SKM-1 (cell line): ENCODE measurements at regions not wholly inside any gene's neighbourhood (a gene's known extent, or its start where the extent isn't known, plus 50 kb on each side); places are given as distances from the start of the nearest gene placed in this dataset.
"Not testable (repeated sequence)": the region's sequence is repeated elsewhere in the genome, so short reads cannot be mapped to it uniquely, and the experiment has no call there.

ENCODE experiments used
- DNase-seq: peaks from one replicate; lab custom pipeline; 2025; ENCODE audit not compliant: unreplicated experiment; lab: John Stamatoyannopoulos, UW

DNA sequence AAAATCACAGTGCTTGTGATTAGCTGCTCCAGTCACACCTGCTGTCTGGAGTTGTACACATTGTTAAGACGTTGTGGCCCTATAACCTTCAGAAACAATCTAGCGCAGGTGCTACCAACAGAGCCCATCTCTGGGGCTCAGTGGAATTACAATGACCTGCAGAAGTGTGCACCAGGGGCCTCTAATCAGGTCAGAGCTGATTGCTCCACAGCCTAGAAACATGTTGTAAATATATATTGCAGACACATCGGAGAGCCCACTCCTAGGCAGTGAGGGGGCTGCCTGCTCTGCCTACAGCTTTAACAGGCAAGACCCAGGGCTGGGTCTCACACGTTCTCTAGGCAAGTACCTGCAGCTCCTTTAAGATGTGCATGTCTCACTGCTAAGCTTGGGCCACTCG, 302.0 kb downstream of the SIPA1L2 start:
- no peak for DNase-seq

DNA sequence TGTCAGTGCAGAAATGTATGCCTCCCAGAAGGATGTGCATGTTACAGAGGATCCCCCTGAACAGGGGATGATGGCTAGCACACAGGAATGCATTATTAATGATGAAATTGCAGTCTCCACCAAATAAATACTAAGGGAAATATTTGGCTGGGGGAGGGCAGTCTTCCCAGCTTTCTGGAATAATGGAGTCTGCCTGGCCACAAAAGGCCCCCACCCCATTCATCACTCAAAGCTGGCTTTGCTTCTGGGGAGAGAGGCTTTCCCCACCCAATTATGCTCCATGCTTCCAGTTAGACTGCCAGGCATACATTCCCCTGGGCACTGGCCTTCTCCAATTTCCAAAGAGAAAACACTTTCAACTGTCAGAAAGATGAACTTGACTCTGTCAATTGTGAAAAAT, 302.7 kb downstream of the SIPA1L2 start:
- DNase-seq: no peak

DNA sequence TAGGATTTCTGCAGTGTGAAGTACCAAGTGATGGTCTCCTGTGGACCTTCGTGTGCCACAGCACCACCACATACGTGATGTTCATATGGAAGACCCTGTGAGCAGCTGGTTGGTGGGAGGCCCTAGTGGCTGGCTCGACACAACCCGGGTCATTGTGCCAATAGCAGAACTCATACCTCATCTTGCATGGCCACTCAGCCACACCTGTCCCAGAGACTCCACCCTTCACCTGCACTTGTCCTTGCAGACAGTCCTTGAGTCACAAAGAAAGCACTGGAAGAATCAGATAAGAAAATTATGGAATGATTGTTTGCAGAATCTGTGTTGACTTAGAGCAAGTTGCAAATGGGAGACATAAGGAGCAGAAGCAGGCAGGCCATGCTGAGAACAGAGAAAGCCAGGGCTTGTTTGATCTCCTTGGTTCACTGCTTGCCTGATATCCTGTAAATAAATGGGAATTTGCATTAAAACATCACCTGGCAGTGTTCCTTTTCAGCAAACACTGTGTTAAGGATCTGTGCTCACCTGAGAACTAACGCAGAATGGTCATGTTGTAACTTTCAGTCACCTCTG, 307.7 kb downstream of the SIPA1L2 start:
- no peak for DNase-seq

DNA sequence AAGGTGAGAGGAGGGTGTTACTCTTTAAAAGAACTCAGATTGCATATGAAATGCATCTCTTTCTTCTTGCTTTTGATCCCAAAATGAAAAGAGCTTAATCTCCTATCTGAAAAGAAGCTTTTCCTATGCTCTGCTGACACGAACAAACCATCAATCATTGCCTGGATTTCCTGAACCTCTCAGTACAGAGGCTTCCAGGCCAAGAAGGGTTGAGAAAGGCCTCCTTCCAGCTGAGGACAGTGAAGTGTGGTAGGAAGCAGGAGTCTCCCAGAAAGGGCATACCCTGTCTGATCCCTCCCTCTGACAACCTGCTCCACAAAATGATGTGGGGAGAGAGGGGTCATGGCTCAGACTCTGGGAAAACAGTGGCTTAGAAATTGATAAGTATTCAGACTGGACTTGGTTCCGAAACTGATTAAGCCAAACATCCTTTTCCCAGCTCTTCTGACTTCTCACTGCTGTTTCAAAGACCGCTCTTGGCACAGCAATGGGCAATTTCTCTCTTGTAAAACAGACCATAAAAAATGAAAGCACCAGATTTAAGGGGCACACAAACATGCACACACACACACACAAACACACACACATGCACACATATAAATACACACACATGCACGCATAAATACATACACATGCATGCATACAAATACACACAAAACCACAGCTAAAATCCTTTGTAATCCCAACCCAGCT, 310.3 kb downstream of the SIPA1L2 start:
- DNase-seq: no peak

DNA sequence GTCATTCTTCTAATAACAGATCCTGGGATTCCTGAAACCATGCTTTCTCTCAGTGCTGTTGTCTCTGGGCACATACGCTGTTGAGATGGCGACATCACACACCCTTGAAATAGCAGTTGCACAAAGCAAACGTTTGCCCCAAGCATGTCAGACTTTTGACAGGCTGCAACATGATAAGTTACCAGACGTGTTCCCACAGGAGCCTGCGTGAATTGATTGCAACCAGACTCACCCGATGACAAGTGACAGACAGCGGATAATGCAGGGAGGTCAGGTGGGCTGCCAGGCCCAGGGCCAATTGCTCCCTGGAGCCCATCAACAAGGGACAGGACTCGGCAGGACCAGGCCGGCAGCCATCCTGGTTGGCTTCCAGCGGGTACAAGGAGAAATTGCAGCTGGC, 310.9 kb downstream of the SIPA1L2 start:
- DNase-seq: no peak

DNA sequence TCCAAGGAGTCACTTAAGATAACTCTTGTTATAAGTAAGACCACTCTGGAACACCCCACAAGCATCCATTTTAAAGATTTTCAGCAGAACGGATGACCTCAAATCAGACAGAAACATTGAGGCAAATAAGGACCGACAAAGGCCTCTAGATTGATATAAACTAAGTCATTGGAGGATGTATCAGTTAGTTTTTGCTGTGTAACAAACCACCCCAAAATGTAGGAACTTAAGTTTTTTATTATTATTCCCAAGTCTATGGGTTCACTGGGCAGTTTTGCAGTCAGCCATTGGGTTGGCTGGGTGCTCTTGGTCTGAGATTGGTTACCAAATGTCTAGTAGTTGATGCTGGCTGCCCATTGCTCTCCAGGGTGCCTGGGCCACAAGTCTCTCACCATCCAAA, 311.8 kb downstream of the SIPA1L2 start:
- no peak for DNase-seq

DNA sequence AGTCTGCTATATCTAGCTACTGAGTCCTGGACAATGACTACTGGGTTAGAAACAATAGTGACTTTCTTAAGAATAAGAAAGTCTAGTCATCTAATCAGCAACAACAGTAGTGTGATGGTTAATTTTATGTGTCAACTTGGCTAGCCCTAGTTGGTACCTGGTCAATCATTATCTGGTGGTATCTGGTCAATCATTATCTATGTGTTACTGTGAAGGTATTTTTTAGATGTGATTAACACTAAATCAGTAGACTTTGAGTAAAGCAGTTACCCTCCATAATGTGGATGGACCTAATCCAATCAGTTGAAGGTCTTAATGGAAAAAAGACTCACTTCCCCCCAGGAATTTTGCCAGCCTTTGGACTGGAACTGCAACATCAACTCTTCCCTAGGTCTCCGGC, 312.6 kb downstream of the SIPA1L2 start:
- DNase-seq: no peak

DNA sequence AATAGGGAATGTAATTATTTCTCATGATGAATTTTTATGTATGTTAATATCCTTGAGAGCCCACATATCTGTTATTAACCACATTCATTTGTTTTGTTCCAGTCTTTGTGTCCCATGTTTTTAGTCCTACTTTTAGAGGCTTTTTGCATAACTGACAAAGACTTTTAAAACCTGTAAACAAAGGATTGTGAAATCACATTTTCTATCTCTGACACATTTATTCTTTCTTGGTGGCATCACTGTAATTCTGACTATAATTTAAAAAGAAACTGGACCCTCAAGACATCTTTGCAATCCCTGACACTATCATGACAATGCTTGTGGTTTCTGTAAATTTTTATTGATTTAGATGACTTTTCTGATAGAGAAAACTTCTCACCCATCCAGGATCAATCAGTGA, 313.1 kb downstream of the SIPA1L2 start:
- DNase-seq: no peak

DNA sequence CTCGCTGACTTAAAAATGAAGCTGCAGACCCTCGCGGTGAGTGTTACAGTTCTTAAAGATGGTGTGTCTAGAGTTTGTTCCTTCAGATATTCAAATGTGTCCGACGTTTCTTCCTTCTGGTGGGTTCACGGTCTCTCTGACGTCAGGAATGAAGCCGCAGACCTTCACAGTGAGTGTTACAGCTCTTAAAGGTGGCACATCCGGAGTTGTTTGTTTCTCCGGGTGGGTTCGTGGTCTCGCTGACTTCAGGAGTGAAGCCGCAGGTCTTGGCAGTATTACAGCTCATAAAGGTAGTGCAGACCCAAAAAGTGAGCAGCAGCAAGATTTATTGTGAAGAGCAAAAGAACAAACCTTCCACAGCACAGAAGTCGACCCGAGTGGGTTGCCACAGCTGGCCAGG, 316.1 kb downstream of the SIPA1L2 start:
- DNase-seq: not testable (repeated sequence)

DNA sequence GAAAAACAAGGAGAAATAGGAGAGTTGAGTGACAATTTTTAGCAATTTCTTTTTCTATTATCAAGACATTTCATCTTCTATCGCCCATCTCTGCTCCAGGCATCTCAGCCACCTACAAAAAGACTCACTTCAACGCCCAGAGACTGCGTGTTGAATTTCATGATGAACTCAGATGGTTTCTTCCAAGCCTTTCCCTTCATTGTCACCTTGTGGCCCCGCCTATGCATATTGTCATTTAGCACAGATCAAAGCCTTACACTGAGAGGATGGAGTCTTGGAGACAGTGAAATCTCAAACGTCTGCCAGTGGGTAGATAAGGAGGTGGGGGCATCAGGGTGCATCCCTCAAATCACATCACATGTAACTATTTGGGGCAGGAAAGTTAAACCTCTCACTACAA, 319.4 kb downstream of the SIPA1L2 start:
- DNase-seq: no peak

DNA sequence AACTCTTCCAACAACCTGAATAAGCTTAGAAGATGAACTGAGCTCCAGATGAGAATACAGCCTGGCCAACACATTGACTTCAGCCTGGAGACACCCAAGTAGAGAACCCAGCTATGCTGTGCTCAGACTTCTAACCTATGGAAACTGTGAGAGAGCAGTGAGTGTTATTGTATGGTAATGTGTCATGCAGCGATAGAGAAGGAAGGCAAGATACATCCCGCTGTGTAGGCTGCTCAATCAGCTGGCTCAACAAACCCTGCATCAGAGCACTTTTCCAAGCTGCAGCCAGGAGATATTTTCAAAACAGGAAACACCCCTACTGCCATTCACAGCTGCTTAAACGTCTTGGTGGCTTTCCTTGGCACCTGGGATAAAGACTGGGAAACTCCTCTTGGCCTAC, 321.3 kb downstream of the SIPA1L2 start:
- DNase-seq: no peak

DNA sequence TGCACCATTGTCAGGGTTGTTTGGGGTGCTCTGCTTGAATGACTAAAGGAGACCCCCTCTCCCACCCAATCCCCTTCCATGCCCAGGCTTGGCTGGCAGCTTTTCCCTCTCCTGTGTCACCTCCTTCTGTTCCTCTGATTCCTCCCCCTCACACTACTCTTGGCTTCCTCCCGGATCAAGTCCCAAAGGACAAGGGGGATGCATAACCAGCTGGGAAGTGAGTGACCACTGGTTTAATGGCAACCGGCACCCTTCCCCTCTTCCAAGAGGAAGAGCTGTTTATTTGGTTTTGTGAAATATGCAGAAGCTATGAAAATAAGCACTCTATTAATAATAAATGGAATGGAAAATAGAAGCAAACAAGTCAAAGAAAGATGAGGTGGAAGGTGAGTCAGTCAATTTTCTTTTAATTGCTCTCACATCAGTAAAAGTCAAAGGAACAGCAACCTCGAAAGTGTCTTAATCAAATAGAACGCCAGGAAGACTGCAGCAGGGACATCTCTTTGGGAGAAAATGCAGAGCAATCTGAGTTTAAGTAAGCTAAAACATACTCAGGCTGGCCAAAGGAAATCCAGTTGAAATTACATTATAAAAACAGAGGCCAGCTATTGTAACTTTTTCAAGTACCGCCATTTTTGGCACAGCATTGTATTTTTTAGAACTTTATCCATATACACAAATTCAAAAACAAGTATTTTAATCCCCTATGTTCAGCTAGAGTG, 322.5 kb downstream of the SIPA1L2 start:
- no peak for DNase-seq

DNA sequence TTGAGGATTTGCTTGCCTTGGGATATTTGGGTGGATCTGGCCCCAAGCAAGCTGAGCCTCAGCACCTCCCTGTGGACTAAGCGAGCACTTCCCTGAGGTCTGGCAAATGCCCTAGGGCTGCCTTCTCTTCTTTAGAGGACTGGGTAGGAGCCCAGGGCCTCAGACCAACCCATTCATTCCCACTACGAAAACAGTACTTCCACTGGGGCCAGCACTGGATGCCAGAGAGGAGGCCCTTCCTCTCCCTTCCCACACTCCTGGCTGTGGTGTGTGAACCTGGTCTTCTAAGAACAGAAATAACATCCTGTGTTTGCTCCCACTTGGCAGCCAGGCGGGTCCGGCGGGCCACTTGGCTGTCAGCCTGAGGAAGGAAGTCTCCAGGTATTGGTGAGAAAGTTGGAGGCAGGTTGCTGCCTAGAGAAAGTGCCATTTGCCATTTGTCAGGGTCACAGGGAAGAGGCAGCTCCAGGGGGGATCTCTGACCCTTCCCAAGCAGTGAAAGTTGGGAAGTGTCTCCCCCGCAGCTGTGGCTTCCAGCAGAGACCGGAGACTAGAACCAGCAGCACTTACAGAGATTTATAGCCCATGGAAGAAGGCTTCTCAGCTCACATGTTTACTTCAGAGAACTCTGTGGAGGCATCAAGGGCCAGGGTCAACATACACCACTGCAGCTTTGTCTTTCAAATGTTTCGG, 323.5 kb downstream of the SIPA1L2 start:
- DNase-seq: no peak

DNA sequence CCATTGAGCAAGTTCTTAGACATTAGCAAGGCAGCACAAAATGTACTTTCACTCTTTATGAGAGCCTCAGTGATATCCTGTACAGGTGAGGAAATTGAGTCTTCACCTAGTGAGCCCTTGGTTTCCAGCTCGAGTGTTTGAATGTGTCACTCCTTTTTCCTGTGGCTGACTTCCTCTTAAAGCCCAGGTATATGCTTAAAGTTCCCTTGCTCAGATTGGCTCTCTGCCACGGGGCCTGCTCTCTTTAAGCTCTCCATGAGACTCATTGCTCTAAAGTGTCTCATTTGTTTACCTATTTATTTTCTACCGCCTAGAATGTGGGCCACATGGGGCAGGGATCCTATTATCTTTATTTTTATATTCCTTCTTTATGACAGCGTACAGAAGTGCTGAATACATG, 324.9 kb downstream of the SIPA1L2 start:
- DNase-seq: no peak

DNA sequence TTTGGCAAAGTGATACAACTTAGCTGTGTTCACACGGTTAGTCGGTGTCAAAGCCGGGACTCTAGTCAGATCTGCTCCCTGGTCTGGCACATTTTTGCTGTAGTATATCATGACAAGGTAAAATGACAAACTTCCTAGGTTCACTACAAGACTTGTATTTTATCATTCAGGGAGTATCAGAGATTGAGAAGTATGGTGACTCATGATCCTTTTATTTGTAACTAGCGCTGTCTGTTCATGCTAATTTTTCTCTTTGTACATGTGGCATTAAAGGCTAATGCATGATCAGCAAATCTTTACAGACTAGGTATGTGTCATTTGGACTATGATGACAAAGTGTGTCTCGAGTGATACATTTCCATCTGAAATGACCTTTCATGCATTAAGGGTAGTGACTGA, 326.7 kb downstream of the SIPA1L2 start:
- DNase-seq: no peak

DNA sequence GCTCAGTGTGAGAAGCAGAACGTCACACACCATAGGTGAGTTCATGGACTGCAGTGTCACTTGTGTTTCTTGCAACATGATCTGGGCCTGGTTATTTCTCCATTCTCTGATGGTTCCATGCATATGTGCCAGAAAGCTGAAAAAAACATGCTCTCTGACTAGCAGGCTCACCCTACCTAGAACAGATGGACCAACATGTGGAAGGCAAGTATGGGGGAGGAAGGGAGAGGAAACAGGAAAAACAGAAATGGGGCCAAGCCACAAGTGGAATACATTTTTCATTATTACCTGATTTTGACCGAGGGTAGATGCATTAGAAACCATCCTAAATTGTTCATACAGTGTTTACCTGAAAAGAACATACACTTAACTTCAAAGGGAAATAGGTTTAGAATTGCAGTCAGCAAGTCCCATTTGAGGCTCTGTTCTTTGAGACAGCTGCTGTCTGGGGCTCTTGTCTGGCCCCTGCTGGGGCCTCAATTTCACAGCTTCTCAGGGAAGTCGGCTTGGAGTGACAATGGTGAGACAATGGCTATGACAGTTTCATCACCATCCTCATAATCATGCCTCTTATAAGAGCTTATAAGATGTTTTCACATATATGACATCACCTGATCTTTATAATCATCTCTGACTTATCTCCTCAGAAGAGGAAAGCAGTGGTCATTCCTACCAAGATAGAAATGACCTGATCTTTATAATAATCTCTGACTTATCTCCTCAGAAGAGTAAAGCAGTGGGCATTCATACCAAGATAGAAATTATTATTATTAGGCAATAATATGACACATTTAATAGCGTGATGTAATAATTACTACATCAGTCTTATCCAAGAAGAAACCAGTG, 327.3 kb downstream of the SIPA1L2 start:
- DNase-seq: no peak

DNA sequence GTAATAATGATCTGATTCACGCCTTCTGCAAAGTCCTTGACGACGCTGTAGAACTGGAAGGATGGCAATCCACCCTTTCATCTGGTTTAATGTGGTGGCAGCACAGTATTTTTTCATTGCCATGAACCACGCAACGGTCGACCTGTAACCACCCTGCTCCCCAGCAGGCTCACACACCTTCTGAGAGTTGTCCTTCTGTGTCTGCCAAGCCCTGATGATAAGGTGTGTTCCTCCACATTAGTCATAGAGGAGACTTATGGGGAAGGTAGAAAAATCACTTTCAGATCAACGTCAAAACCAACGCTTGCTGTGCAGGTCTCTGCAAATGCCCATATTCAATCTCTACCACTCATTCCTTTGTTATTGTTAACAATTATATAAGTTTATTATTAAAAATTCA, 328.7 kb downstream of the SIPA1L2 start:
- DNase-seq: no peak

DNA sequence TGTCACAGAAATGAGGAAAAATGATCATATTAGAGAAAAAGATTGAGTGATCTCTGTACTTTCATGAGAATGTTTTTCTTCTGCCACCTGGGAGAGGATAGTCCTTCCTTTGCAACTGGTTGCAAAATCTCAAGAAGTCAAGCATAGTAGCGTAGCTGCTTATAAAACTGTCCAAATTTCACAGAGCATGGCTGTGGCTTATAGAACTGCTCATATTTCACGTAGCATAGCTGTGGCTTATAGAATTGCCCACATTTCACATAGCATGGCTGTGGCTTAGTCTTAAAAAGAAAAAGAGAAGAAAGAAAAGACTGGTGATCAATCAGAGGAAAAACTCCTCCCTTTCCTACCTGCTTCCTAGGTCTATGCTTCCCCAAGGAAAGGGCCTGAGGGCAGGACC, 329.5 kb downstream of the SIPA1L2 start:
- DNase-seq: no peak

DNA sequence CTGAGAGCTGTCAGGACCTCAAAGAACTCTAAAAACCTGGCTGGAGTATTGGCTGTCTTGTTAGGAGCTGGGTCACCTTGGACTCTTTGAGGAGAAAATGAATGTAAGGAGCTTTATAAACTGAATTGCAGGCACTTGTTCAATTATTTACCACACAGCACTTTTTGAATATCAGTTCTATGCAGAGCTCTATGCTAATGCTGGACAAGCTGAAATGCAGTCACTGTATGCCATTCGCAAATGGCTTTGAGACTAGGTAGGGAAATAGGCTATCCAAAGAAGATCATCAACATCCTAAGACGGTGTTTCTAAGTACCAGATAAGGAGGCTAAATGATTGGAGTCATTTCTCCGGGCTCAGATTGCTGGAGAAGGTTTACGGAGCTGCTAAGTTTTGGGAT, 333.5 kb downstream of the SIPA1L2 start:
- DNase-seq: no peak

DNA sequence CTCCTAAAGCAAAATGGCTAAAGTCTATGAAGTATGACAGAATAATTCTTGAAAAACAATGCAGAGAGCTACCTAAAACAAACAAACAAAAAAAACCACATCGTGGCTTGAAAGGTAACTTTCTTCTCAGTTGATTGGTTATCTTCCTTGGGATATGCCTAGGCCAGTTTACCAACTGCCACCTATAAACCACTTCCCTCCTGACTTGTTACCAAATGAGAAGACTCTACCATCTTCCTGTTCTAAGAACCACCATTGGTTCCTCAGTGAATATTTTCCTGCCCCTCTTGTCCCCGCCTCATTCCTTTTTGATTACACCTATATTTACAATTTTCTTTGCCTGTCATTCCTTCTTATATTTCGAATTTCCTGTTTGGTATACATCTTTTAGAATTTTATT, 336.6 kb downstream of the SIPA1L2 start:
- DNase-seq: no peak

DNA sequence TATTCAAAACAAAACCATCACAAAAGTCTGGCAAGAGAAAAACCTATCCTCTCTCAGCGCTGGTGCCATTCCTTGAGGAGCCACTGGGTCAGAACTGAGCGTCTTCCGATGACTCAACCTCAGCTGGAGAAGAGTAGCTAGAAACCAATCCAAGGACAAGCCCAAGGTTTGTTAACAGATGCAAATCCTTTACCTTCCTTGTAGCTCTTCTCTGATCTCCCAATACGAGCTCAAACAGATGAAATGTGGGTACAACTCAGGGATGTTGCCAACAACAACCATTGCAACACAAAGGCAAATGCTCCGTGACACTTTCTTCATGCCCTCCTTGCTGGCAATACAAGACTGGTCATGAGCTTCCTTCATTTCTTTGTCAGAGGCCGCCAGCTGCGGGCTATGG, 337.1 kb downstream of the SIPA1L2 start:
- peak; percentile 100 for DNase-seq
